ENCODE measurements at regions not wholly inside any gene's neighbourhood (a gene's known extent, or its start where the extent isn't known, plus 50 kb on each side); places are given as distances from the start of the nearest gene placed in this dataset.

- DNase-seq, result no peak
These were observed 419.7 kb downstream of the GALR1 start for GRCh38 chr18:77669331-77669730.

- DNase-seq, result no peak
These were observed 422.0 kb downstream of the GALR1 start for GRCh38 chr18:77671456-77672167.

- DNase-seq, result no peak
These were observed 427.3 kb downstream of the GALR1 start for GRCh38 chr18:77676910-77677309.

GRCh38 chr18:77677536-77677935, 427.9 kb downstream of the GALR1 start:
- no peak for DNase-seq

- no peak for DNase-seq
These were observed 430.2 kb downstream of the GALR1 start for GRCh38 chr18:77679869-77680268.

- DNase-seq, result no peak
These were observed 450.4 kb downstream of the GALR1 start for GRCh38 chr18:77700051-77700450.

GRCh38 chr18:77701977-77702376, 452.3 kb downstream of the GALR1 start:
- no peak for DNase-seq

- DNase-seq, result peak in 1 of 2 donors; percentile 5
These were observed 453.0 kb downstream of the GALR1 start for GRCh38 chr18:77702686-77703085.

- no peak for DNase-seq
These were observed 455.7 kb downstream of the GALR1 start for GRCh38 chr18:77705301-77705700.

GRCh38 chr18:77708826-77709506, 459.3 kb downstream of the GALR1 start:
- DNase-seq, result no peak

- DNase-seq, result no peak
These were observed 461.4 kb downstream of the GALR1 start for GRCh38 chr18:77711096-77711495.

- DNase-seq, result no peak
These were observed 465.1 kb downstream of the GALR1 start for GRCh38 chr18:77714716-77715115.

- no peak for DNase-seq
These were observed 466.6 kb downstream of the GALR1 start for GRCh38 chr18:77716282-77716681.

GRCh38 chr18:77733292-77733903, 483.8 kb downstream of the GALR1 start:
- DNase-seq, result no peak

GRCh38 chr18:77736842-77737241, 487.2 kb downstream of the GALR1 start:
- DNase-seq, result no peak

GRCh38 chr18:77737405-77737804, 487.8 kb downstream of the GALR1 start:
- no peak for DNase-seq

GRCh38 chr18:77749089-77749488, 499.4 kb downstream of the GALR1 start:
- no peak for DNase-seq

GRCh38 chr18:77750006-77750405, 500.4 kb downstream of the GALR1 start:
- no peak for DNase-seq

- DNase-seq, result no peak
These were observed 504.9 kb downstream of the GALR1 start for GRCh38 chr18:77754475-77755044.

GRCh38 chr18:77755187-77755586, 505.5 kb downstream of the GALR1 start:
- DNase-seq, result no peak

GRCh38 chr18:77761332-77761731, 511.7 kb downstream of the GALR1 start:
- DNase-seq, result no peak

- no peak for DNase-seq
These were observed 512.4 kb downstream of the GALR1 start for GRCh38 chr18:77762014-77762413.

- DNase-seq, result no peak
These were observed 513.0 kb downstream of the GALR1 start for GRCh38 chr18:77762642-77763041.

All from hippocampal formation (tissue), 2 donors.